GM20000 (cell line): ENCODE measurements at regions not wholly inside any gene's neighbourhood (a gene's known extent, or its start where the extent isn't known, plus 50 kb on each side); places are given as distances from the start of the nearest gene placed in this dataset.

Source experiments
- DNase-seq: peaks from one replicate; pipeline ENCODE4 v3.0.0; 2012; ENCODE audit warnings: low spot score
- CTCF ChIP-seq: IDR thresholded peaks from 2 replicates; pipeline ENCODE4 v1.5.1; 2012; ENCODE audit warnings: mild to moderate bottlenecking, control low read depth; ENCODE audit errors: extremely low read depth, missing control alignments

DNA sequence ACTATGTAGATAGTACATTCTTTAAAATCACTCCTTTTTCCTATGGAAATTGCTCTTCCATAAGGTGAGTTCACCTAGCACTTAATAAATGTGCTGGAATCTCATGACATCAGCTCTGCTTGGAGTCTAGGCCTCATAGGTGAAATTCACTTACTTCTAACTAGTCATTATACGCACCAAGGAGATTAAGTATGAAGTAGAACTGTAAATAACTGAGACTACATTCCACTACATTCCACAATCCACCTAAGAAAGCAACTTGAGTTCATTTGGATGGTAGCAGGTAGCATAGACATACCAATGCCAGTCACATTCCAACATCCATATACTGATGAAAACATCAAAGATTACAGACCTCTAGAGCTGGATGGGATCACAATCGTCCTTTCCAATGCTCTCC, 64.3 kb downstream of the NIBAN1 start:
- no peak for TF ChIP-seq CTCF
- no peak for DNase-seq

GRCh38 chr1:184909019-184909418, 65.3 kb downstream of the NIBAN1 start:
- DNase-seq, result no peak
- no peak for TF ChIP-seq CTCF

- no peak for DNase-seq
- TF ChIP-seq CTCF, result no peak
Measured at GRCh38 chr1:184908506-184908905, 65.8 kb downstream of the NIBAN1 start.

GRCh38 chr1:184907500-184907899, 66.8 kb downstream of the NIBAN1 start:
- TF ChIP-seq CTCF, result no peak
- DNase-seq, result no peak

GRCh38 chr1:184906761-184907160, 67.5 kb downstream of the NIBAN1 start:
- DNase-seq, result no peak
- TF ChIP-seq CTCF, result no peak

- no peak for DNase-seq
- no peak for TF ChIP-seq CTCF
Measured at GRCh38 chr1:184905601-184906322, 68.5 kb downstream of the NIBAN1 start.

- no peak for TF ChIP-seq CTCF
- no peak for DNase-seq
Measured at GRCh38 chr1:184903111-184903692, 71.1 kb downstream of the NIBAN1 start.
